GM12892 (cell line): ENCODE measurements at regions not wholly inside any gene's neighbourhood (a gene's known extent, or its start where the extent isn't known, plus 50 kb on each side); places are given as distances from the start of the nearest gene placed in this dataset.

ENCODE experiments used
- POLR2A ChIP-seq: IDR thresholded peaks from 2 replicates; pipeline ENCODE4 v1.6.1; 2011; ENCODE audit warnings: low read depth, low read length, control low read depth
- POLR2AphosphoS5 ChIP-seq: IDR thresholded peaks from 2 replicates; pipeline ENCODE4 v1.6.1; 2011; ENCODE audit warnings: low read depth, low read length, control low read depth
- TAF1 ChIP-seq: IDR thresholded peaks from 2 replicates; pipeline ENCODE4 v1.6.1; 2011; ENCODE audit warnings: low read depth, mild to moderate bottlenecking, control low read depth, low read length, borderline replicate concordance

DNA sequence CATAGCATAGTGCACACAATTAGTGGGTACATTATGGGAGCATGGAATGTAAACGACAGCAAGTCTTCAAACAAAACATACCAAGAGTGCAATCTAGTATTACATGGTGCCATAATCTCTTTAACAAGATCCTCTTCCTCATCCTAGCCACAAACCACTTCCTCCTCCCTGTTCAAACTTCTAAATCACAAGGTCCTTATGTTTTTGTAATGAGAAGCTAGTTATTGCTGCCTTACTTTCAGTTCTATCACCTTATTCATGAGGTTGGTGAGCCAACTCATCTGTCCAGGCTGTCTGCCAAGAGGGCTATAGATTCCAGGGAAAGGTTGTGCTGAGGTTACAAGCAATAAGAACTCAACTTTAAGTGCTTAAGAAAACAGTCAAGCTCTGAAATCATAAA is 195.4 kb upstream of the ARHGAP20 start:
- TF ChIP-seq POLR2A (no peak), TAF1 (no peak), POLR2AphosphoS5 (no peak)
